Activated CD8-positive, alpha-beta memory T cell treated with anti-CD3 and anti-CD28 coated beads, Interleukin-2, amount 50 U/mL, for 1 hour (primary cell): ENCODE measurements at regions not wholly inside any gene's neighbourhood (a gene's known extent, or its start where the extent isn't known, plus 50 kb on each side); places are given as distances from the start of the nearest gene placed in this dataset.

ENCODE experiments used
- DNase-seq: peaks from one replicate; pipeline ENCODE4 v3.0.0-alpha.2; 2020; ENCODE audit errors: extremely low read depth

DNA sequence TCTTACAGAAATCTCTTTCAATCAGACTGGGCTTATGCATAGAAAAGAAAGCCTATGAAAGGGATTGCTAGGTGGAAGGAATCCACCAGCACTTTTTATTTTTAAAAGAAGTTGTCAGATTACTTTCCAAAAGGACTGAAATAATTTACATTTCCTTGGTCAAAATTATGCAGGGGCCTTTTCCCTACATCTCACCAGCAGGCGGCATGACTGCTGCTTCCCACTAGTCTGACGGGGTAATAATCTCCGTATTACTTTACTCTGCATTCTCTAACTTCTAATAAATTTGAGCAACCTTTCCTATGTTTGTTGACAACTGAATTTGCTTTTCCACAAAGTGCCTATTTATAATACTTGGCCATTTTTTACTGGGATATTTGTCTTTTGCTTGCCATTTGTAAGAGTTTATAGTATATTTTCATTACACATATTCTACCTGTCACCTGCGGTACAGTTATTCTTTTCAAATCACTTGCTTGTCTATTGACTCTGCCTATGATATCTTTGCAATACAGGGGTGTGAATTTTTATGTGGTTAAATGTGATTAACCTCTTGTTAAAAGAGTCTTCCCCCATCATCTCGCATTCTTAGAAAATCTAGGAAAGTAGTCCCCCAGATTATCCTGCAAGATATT, 51.9 kb upstream of the USP47 start:
- DNase-seq, result no peak

DNA sequence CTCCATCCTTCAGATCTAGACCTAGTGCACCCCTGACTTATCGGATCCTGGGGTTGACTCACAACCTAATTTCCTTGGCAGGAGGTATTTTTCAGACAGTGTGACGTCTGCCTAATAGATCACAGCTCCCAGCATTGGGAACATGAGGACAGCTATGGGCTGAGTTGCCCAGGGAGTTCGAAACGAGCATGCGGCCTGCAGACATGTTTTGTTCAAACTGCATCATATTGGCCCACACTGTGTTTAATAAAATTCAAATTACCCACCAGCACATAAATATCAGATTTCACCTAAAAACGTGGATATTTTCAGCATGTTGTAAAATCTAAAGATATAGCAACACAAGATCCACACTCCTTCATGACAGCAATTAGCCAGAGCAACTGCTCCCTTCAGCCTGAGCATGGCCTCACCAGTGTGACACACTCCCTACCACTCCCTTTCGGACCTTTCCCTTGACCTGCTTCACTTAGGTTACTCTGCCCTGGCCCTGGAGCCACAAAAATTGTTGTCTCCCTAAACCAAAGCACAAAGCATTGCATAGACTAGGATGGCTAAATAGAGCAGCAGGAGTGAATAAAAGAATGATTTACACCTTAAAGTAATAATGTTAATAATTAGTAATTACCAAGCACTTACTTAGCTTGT, 53.6 kb upstream of the USP47 start:
- no peak for DNase-seq

DNA sequence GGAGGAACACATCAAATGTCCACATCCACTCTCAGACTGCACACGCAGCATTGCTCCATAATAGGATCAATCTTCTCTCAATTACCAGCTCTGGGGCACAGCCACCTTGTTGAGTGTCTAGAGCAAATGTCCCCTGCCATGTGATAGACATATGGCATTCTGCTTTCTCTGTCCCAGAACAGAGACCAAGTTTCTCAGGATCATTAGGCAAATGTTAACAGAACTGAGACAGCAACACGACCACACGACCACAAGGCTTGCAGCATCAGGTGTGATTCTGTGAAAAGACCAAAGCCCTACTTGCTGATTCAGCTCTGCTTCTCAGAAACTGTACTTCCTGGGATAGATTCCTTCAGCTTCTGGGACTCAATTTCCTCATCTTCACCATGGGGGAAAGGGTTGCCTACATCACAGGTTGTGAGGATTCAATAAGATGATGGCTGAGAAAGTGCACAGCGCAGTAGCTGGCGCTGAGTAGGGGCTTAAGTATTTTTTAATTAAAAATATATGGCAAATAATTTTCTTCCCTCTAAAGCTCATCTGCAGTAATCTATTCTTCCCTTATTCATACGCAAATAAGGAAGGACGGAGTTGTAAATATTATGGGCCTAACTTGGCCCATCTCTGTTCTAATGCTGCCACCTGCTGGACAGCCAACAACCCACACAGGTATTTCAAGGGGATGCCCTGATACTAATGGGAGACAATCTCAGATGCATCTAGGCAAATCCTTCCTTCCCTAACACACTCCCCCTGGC, 54.3 kb upstream of the USP47 start:
- peak; percentile 35 for DNase-seq

DNA sequence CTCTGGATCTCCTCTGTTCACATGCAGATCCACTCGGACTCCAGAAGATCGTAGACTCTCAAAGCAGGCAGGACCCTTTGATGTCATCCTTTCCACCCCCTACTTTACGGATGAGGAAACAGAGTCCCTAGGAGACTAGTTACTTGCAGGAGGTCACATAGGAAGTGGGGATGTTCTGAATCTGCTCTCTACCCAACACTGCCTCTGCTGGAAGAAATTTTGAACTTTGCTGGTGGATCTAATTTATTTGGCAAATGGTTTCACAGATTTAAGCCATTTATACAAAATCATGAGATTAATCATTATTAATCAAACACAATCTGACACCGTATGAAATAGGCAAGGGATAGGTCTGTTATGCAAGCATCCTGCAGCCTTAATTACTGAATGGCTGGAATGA, 55.0 kb upstream of the USP47 start:
- DNase-seq, result no peak

DNA sequence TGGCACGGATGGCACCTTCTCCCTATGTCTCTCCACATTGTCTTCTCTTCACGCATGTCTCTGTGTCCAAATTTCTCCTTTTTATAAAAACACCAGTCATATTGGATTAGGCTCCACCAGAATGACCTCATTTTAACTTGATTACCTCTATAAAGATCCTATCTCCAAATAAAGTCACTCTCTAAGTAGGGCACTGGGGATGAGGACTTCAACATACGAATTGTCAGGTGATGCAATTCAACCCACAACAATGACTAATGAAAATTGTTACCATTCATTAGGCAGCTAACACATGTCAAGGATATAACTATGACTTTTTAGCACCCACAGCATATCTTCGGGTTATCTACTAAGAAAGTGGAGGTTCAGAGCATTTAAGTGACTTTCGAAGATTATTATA, 55.5 kb upstream of the USP47 start:
- DNase-seq, result no peak

DNA sequence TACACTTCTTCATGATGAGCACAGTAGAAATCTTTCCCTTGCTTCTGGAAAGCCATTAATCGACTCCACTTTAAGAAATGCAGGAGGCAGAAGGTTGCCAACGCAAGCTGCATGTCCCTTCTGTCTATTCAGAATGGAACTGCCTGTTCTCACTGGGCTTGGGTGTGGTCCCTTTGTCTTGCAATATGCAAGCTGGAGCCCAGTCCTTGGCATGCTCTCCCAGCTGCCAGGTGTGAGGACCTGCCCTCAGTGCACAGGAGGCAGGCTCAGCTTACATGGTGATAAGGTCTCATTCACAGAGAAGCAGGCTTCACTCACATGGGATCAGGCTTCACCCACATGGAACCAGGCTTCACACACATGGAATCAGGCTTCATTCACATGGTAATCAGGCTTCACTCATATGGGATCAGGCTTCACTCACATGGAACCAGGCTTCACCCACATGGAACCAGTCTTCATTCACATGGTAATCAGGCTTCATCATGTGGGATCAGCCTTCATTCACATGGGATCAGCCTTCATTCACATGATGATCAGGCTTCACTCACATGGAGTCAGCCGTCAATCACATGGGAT, 59.2 kb upstream of the USP47 start:
- no peak for DNase-seq

DNA sequence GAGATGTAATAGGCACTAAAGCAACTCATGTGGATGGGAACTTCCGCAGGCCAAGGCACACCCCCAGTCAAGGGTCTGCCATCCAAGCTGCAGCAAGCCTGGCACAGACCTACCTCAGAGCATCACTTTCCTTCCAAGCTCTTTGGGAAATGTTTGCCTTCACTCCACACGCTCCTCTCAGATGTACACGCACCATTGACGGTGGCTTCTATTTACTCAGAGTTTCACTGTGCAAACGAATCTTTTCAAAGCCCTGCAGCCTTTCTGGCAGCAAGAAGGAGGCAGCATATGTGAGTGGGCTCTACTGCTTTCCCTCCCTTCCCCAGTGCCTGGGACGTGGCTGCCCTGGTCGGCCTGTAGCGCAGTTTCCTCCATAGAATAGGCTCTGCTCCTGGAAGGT, 60.9 kb upstream of the USP47 start:
- DNase-seq, result no peak

DNA sequence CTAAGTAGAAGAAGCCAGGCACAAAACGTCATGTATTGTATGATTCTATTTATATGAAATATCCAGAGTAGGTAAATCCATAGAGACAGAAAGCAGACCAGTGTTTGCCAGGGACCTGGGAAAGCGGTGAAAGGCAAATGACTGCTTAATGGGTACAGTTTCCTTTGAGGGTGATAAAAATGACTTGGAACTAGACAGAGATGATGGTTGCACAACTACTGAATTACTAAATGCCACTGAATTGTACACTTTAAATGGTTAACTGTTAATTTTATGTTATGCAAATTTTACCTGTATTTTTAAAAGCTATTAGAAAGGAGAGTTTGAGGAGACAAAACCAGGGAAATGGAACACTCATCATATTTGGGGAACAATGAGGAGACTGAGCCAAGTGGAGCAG, 61.8 kb upstream of the USP47 start:
- no peak for DNase-seq

DNA sequence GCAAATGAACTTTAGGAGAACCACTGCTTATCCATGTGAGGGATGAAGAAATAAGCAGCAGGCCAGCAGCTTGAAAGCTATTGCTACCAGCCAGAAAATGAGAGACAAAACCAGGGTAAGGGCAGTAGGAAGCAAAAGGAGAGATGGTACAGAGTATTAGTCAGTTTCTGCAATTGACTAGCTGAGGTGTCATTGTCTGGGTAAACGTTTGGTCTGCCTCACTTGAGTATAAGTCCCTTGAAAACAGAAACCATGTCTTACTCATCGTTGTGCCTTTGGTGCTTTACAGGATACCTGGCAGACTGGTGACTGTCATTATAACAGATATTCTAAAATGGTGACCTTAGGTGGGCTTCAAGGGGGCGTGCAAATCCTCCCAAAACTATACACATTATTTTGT, 63.9 kb upstream of the USP47 start:
- no peak for DNase-seq

DNA sequence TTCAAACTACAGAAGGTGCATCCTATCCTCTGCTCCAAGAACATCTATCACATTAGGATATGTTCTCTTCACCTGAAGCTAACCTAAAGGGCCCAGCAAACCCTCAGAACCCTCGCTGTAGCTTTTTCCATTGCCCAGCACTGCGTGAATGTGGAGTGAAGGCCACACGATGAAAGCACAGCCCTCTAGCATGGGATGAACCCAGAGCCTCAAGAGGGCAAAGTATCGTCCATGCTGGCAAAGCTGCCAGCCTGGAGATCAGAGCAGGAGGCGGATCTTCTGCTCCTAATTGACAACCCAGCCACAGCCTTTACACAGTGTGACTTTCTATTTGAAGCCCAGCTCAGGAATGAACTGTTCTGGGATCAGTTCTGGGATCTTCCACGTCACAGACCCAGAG, 65.1 kb upstream of the USP47 start:
- DNase-seq, result no peak

DNA sequence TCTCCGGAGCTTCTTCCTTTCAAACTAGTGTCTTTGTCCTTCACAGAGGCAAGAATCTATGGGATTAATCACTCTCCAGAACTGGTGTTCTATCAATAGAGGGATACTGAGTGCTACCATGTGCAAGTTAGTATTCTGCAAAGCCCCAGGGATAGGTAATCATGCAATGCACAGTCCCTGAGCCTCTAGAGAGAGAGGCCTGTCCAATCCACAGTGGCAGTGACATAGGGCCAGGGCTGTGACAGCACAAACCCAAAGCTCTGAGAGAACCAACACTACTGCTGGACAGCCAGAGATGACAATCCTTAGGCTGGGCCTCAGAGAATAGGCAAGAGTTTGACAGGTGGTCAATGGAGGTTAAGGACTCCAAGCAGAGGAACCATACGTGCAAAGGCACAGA, 66.8 kb upstream of the USP47 start:
- DNase-seq, result no peak

DNA sequence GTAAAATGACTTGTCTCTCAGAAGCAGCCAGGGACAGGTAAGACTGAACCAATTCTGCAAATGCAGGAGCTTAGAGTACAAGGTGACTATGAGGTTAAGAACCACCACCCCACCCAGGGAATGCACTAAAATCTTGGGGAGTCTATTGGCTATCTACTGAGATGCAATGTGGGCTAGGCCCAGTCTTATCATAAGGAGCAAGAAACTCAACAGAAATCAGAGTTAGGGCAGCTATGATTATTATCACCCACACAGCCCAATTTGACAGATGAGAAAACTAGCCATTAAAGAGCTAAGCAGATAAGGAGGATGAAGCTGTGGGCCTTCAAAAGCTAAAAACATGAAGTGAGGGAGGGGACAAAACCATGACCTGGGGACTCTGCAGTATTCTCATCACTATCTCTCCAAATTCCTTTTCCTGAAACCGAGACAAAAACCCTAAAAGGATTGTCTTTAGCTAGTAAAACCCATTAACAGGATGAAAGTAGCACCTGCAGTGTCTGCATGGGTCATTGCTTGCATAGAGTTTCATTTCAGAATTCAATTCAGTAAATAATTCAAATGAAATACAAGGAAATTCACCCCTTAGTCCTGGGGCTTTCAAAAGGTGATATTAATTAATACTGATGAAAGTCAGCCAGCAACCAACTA, 68.8 kb upstream of the USP47 start:
- DNase-seq, result no peak

DNA sequence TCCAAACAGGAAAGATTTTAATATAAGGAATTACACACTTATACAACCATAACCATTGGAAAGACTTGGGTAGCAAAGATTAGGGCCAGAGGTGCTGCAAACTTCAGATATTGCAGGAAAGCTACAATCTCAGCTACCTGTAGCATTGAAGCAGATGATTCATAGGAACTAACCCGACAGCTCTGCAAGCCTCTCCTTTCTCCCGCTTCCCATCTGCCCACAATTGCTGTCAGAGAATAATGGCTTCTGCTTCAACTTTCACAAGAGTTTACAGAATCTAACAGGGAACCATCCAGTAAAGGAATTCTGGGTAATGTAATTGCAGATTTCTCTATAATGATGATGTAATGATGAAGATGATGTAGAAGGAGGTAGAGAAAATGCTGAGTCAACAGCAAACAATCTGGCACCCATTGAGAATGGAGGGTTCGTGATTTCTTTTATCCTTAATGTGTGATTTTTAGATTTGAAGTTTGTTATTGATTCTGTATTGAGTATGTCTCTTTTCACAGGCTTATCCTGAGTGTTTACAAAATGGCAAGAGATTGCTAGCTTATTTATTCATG, 70.8 kb upstream of the USP47 start:
- no peak for DNase-seq

DNA sequence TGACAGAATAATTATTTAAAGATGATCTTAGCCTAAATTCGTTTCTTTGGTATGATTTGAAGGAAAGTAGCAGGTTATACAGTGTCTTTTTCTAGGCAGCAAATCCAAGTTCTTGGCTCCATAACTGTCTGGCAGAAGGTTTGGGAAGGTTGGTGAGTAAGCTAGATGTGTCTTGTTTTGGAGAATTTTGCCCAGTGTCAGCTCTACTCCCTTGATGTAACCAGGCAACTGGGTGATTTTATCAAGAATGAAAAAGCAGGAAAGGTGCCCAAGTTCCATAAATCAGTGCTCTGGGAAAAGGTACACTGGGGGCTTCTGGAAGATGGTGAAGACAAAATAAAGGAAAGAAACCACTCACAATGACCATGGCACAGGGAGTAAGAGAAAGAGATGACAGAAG, 71.5 kb upstream of the USP47 start:
- no peak for DNase-seq

DNA sequence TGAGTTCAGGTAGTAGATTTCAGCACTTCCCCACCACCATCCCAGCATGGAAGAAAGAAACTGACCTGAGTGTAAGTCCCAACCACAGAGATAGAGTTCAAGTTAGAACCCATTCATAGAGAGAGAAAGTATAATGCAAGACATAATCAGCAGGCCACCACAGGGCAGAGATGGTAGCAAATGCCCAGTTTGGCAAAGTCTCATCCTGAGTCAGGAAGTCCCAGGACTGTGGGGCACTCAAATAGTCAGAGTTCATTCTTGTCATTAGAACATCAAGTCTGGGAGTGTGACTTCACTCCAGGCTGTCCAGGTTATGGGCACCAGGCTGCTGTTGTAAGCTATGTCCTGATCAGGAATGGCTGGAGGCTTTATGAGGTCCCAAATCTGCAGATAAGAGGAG, 72.0 kb upstream of the USP47 start:
- no peak for DNase-seq

DNA sequence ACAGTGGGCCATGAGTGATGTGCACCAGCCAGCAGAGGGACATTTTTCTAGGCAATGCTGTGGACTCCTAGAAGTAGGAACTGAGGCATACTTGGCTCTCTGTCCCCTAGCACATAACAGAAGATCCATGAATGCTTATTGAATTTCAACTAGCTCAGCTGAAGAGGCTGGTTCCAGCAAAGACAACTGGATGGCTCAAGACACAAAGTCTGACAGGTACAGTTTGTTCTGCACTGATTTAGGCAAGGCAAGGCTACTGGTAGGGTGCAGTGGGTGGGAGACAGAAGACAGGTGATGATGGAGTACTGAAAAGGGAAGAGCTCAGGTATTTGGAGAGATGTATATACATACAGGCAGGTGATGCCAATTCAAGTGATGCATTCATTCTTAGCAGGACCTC, 72.4 kb upstream of the USP47 start:
- no peak for DNase-seq

DNA sequence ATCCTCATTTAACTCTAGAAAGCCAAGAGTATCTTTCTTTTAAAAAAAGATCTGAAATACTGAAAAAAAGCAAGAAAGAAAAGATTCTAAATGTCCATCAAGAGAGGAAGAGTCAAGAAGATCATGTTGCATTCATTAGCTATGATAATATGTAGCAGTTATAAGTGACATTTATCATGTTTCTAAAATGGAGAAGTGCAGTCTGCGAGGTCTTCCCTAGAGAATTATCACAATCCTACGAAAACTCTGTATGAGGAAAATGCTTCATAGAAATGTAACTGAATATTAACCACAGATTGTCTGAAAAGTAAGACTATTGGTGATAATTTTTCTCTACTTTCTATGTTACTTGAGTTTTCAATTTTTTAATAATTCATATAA, 77.4 kb upstream of the USP47 start:
- DNase-seq, result no peak

DNA sequence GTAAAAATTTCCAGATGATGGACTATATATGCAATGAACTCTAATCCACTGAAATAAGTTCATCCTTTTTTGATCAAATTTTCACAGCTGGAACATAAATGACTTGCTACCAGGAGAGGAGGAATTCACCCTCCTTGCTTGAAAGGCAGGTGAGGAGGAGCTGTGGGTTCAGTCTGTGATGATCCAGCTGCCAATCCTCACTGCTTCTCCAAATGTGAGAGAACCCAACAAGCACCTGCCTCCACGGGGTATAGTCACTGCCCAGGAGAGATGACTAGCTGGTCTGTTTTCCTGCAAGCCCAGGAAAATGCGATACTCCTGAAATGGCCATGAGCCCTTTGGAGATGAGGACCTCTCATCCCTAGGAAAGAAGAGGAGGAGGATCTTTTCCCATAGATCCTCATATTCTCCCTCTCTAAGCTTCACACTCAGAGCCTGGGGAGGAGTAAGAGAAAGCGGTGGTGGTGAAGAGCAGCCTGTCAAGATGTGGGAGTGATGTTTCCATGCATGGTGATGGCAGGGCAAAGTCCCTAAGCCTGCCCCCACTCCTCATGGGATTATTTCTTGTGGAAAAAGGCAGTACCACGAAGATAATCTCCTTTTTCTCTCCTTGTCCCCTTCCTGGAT, 77.9 kb upstream of the USP47 start:
- no peak for DNase-seq

DNA sequence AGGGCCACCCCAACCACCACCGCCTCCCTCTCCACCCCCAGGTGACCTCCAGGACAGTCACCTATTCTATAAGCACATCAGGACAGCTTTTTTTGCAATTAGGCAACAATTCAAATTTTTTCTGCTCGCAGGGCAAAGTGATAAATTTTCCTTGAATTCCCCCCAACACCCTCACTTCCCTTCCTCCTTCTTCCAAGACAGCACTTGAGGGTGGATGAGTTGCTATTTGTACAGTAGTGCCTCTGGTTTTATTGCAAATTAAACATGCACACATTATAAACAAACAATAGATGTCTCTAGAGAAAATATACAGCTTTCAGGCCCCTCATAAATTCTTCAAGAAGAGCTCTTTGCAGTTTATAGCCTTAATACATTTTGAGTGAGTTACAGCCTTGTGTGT, 80.9 kb upstream of the USP47 start:
- no peak for DNase-seq

DNA sequence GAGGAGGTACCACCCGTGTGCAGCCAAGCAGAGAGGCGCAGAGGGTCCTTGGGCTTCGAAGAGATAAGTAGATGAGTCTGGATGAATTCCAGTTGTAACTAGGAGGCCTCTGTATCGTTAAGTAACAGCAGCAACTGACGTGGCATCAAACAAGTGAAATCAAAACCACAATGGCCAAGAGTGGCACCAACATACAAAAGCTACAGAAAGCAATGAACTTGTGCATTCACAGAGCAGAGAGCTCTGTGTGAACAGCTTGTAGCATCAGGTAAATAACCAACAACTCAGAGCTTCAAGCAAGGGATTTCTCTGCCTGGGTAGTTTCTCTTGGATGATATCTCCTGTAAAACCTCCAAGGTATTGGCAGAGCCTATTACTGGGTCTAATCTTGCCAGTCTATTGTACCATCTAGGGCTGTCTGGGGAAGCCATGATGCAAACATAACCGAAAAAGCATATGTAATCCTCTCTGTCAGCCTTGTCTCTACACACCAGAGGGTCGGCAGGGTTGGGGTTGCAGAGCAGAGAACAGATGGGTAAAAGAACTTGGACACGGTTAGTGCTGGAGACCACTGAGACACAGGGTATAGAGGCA, 83.1 kb upstream of the USP47 start:
- DNase-seq, result no peak

DNA sequence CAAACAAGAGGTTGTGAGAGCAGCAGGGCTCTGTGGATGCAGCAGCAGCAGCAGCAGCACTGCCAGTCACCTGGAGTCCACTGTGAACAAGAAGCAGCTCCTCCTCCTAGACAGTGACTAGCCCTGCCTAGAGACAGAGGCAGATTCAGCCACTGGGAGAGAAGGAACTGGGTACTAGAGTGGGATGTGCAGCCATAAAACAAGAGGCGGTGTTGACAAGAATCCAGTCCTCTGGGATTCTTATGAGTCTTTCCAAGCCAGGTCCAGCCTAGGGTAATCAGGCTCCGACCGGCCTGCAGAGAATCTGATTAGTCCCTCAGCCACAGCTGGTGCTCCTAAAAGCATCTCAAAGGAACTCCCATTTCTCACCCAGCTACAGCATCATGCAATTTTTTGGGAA, 83.9 kb upstream of the USP47 start:
- no peak for DNase-seq
